H7 (cell line): ENCODE measurements at regions not wholly inside any gene's neighbourhood (a gene's known extent, or its start where the extent isn't known, plus 50 kb on each side); places are given as distances from the start of the nearest gene placed in this dataset.
"Not testable (repeated sequence)": the region's sequence is repeated elsewhere in the genome, so short reads cannot be mapped to it uniquely, and the experiment has no call there.

Experiments
- DNase-seq: peaks from one replicate; pipeline ENCODE4 v3.0.0; 2012
- H3K27me3 ChIP-seq: 2 replicates; pipeline ENCODE4 v1.6.0; 2011; ENCODE audit warnings: mild to moderate bottlenecking, low read length; ENCODE audit not compliant: control insufficient read depth, insufficient read depth
- H3K36me3 ChIP-seq: replicated peaks from 2 replicates; pipeline ENCODE4 v1.5.1; 2011; ENCODE audit warnings: low read length; ENCODE audit not compliant: control insufficient read depth, insufficient read depth
- H3K4me3 ChIP-seq: 2 replicates; pipeline ENCODE4 v1.5.1; 2011; ENCODE audit warnings: low read depth, mild to moderate bottlenecking, control low read depth, low read length, moderate library complexity; ENCODE audit not compliant: insufficient read depth

DNA sequence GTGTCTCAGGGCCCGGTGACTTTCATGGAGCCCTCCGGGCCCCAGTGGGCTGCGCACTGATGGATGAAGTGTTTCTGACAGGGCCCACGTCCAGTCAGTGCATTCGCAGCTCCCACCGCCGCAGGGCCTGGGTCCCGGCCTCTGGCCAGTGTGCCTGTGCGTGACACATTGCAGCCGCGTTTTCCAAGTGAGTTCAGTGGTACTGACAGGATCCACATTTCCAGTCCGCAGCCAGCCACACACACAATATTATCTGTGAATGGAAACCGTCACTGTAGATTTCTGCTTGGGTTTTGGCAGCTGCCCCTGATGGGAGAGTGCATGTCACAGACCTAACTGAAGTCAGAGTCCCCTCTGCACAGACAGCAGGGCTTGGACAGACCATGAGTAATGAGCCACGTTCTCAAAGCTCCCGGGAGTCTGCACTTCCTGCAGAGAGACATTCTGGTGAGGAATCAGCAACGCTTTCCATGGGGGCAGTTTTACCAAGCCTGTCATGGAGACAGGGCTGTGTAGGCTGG, 171.4 kb downstream of the MYLK4 start:
- DNase-seq = no peak
- no peak overlapping the region for H3K4me3 ChIP-seq
- no peaks in the 10 kb centered on the region for H3K36me3 ChIP-seq
- H3K27me3 ChIP-seq = no peaks in the 10 kb centered on the region

GRCh38 chr6:2578767-2579166, 172.0 kb downstream of the MYLK4 start:
- DNase-seq = no peak
- Histone ChIP-seq H3K27me3 (no peaks in the 10 kb centered on the region), H3K36me3 (no peaks in the 10 kb centered on the region), H3K4me3 (no peak overlapping the region)

DNA sequence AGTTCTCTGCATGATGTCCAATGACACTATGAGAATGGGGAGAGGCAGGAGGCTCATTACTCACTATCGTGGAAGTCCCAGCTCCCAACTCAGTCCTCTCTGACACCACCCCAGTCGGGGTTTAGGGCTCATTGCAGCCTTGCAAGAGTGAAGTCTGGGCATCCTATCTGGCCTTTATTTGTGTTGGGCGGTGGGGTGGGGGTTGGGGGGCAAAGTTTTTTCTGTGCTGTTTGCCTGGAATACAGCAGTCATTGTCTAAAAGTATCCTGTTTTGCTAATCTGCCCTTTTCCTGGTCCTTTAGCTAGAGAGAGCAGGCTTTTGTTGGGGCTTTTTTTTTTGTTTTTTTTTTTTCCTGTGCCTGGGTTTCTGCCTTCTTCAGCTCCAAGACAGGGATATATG, 174.2 kb downstream of the MYLK4 start:
- H3K36me3 ChIP-seq = no peaks in the 10 kb centered on the region
- H3K4me3 ChIP-seq = no peak overlapping the region
- DNase-seq = no peak
- H3K27me3 ChIP-seq = no peaks in the 10 kb centered on the region

GRCh38 chr6:2575236-2575635, 175.5 kb downstream of the MYLK4 start:
- H3K27me3 ChIP-seq = no peaks in the 10 kb centered on the region
- DNase-seq = no peak
- H3K36me3 ChIP-seq = no peaks in the 10 kb centered on the region
- H3K4me3 ChIP-seq = no peak overlapping the region

- not testable (repeated sequence) for H3K4me3 ChIP-seq, H3K36me3 ChIP-seq, H3K27me3 ChIP-seq, DNase-seq
Measured at GRCh38 chr6:2569420-2569819, 181.3 kb downstream of the MYLK4 start.

DNA sequence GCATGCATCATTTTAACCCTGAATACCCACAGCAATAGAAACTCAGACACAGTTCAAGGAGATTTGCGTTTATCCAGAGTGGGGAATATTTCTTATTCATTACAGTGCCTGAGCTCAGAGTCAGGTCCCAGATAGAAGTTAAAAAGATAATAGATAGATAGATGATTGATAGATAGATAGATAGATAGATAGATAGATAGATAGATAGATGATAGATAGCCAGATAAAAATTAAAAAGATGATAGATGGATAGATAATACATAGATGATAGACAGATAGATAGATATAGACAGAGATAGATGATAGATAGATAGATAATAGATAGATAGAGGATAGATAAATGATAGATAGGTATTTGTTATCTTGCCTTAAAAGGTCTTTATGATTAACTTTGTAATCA, 184.7 kb downstream of the MYLK4 start:
- H3K36me3 ChIP-seq = no peaks in the 10 kb centered on the region
- no peak overlapping the region for H3K4me3 ChIP-seq
- H3K27me3 ChIP-seq = no peaks in the 10 kb centered on the region
- DNase-seq = no peak

DNA sequence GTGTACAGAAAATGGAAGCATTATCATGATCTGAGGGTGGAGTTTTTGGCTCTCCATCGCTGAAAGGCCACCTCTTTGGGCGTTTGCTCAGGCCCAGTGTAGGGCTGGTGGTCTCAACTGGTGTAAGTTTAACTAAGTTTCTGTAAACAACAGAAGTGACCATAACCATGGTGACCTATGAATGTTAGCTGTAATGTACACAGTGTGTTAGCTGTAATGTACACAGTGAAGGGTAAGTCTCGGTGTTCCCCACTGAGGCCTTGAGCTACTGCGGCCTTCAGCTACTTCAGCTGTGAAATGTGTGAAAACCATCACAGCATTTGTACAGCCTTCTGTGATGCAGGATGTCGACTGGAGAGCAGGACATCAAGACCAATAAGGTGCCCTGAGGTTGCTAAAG, 185.2 kb downstream of the MYLK4 start:
- DNase-seq = no peak
- Histone ChIP-seq H3K27me3 (no peaks in the 10 kb centered on the region), H3K4me3 (no peak overlapping the region), H3K36me3 (no peaks in the 10 kb centered on the region)

DNA sequence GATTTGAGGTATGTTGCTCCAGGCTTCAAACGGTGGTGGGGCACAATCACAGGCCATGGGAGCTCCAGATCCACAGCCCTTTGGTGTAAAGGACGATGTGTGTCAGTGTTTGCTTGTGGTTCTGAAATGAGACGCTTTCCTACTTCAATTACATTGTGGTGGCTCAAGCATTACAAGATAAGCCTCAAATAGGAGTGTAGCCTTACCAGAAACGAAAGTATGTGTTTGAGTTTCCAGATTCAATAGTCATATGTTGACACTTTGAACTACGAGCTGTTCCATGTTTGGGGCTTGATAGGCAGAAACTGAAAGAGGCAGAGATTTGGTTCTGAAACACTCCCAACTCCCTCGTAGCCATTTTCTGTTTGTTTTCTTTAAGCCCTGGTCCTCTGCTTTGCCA, 187.1 kb downstream of the MYLK4 start:
- H3K27me3 ChIP-seq = no peaks in the 10 kb centered on the region
- H3K4me3 ChIP-seq = no peak overlapping the region
- no peaks in the 10 kb centered on the region for H3K36me3 ChIP-seq
- DNase-seq = no peak

- no peaks in the 10 kb centered on the region for H3K36me3 ChIP-seq
- no peak for DNase-seq
- H3K27me3 ChIP-seq = no peaks in the 10 kb centered on the region
- H3K4me3 ChIP-seq = no peak overlapping the region
Measured at GRCh38 chr6:2562721-2563451, 187.8 kb downstream of the MYLK4 start.

GRCh38 chr6:2560917-2561698, 189.6 kb downstream of the MYLK4 start:
- Histone ChIP-seq H3K27me3 (no peaks in the 10 kb centered on the region), H3K4me3 (no peak overlapping the region)
- DNase-seq = no peak

DNA sequence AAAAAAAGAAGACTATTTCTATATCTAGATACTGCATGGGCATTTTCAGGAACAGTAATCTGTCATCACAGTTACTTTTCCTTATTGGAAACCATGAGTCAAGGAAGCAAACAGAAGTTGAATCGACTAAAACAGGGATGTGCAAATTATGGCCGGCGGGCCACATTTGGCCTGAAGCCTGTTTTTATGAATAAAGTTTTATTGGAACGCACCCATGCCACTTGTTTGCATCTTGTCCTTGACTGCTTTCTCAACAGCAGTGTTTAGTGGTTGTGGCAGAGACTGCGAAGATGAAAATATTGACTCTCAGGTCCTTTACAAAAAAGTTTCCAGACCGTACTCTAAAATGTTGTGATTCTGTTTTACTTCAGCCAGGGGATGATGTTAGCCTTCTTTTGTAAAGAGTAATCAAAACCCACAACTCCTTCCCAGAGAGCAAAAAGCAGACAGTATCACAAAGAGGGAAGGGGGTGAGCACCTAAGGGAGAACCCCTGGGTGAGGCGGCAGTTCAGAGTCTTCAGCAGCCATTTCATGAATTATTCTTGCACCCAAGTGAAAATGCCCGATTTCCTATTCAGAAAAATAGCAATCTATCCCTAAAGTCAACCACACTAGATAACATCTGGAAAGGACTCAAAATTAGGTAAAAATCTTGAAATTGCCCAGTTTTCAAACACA, 190.4 kb downstream of the MYLK4 start:
- no peak overlapping the region for H3K4me3 ChIP-seq
- no peak for DNase-seq
- no peaks in the 10 kb centered on the region for H3K36me3 ChIP-seq
- H3K27me3 ChIP-seq = no peaks in the 10 kb centered on the region

More at GRCh38 chr6:2560917-2561698, 189.6 kb downstream of the MYLK4 start:
- no peaks in the 10 kb centered on the region for H3K36me3 ChIP-seq

GRCh38 chr6:2558861-2559801, 191.6 kb downstream of the MYLK4 start:
- Histone ChIP-seq H3K27me3 (no peaks in the 10 kb centered on the region), H3K36me3 (no peaks in the 10 kb centered on the region), H3K4me3 (no peak overlapping the region)
- DNase-seq = no peak

- Histone ChIP-seq H3K36me3 (no peaks in the 10 kb centered on the region), H3K27me3 (no peaks in the 10 kb centered on the region), H3K4me3 (no peak overlapping the region)
- no peak for DNase-seq
Measured at GRCh38 chr6:2558098-2558680, 192.5 kb downstream of the MYLK4 start.
